Caco-2 (cell line): ENCODE measurements at regions not wholly inside any gene's neighbourhood (a gene's known extent, or its start where the extent isn't known, plus 50 kb on each side); places are given as distances from the start of the nearest gene placed in this dataset.

Source experiments
- BruUV-seq: library from RNA; stranded (reverse); fragments of 400-500 nt; replicated peaks from 2 replicates; lab custom pipeline; 2021; lab: Mats Ljungman, UMichigan
- CTCF ChIA-PET: fragments of 300-600 bp; sonication (Branson Sonifier 250); formaldehyde crosslinking; loops from one replicate; lab custom pipeline; 2022; ENCODE audit warnings: antibody characterized with exemption; lab: Charles Lee
- POLR2A ChIA-PET: fragments of 300-600 bp; sonication (Branson Sonifier 250); formaldehyde crosslinking; loops from one replicate; lab custom pipeline; 2022; ENCODE audit warnings: antibody characterized with exemption; lab: Charles Lee
- DNase-seq, 2 experiments: peaks; one replicate each; pipeline versions ENCODE4 v3.0.0 to v3.0.0-alpha.2; 2020 to 2022
- H3K27me3 ChIP-seq: replicated peaks from 2 replicates; pipeline ENCODE4 v1.6.0; 2011; ENCODE audit warnings: low read length; ENCODE audit not compliant: control insufficient read depth, insufficient read depth
- H3K36me3 ChIP-seq: 2 replicates; pipeline ENCODE4 v1.5.1; 2011; ENCODE audit warnings: low read length; ENCODE audit not compliant: control insufficient read depth, insufficient read depth
- H3K4me1 ChIP-seq: fragments of 250-450 bp; sonication (Bioruptor Pico); 2 replicates; pipeline ENCODE4 v1.5.1; 2020; ENCODE audit warnings: mild to moderate bottlenecking
- H3K4me3 ChIP-seq: 2 replicates; pipeline ENCODE4 v1.5.1; 2011; ENCODE audit warnings: low read depth, mild to moderate bottlenecking, control low read depth, low read length
- H3K9me3 ChIP-seq: fragments of 250-450 bp; sonication (Bioruptor Pico); 2 replicates; pipeline ENCODE4 v1.5.1; 2020; ENCODE audit warnings: mild to moderate bottlenecking, moderate library complexity
- H3K27ac Mint-ChIP-seq: one replicate; pipeline ENCODE4 v1.8.0; 2022; ENCODE audit warnings: mixed read lengths; ENCODE audit not compliant: unreplicated experiment
- H3K27me3 Mint-ChIP-seq: one replicate; pipeline ENCODE4 v1.8.0; 2022; ENCODE audit warnings: mixed read lengths; ENCODE audit not compliant: insufficient read depth, unreplicated experiment
- H3K36me3 Mint-ChIP-seq: one replicate; pipeline ENCODE4 v1.8.0; 2022; ENCODE audit warnings: mild to moderate bottlenecking, mixed read lengths; ENCODE audit not compliant: insufficient read depth, unreplicated experiment
- H3K4me1 Mint-ChIP-seq: one replicate; pipeline ENCODE4 v1.8.0; 2022; ENCODE audit warnings: low read depth, mixed read lengths; ENCODE audit not compliant: unreplicated experiment
- H3K4me3 Mint-ChIP-seq: one replicate; pipeline ENCODE4 v1.8.0; 2022; ENCODE audit warnings: mild to moderate bottlenecking, moderate library complexity, mixed read lengths; ENCODE audit not compliant: unreplicated experiment
- H3K9me3 Mint-ChIP-seq: one replicate; pipeline ENCODE4 v1.8.0; 2022; ENCODE audit warnings: mixed read lengths; ENCODE audit not compliant: unreplicated experiment
- intact Hi-C: fragments of 100-400 bp; cut with micrococcal nuclease; formaldehyde crosslinking; loops from one replicate; pipeline ENCODE4 v1.10.0; 2022; ENCODE audit not compliant: unreplicated experiment
- TF ChIP-seq, protein P1 (sequence below), 2 experiments: fragments of 200-600 bp in 1 of 2; IDR thresholded peaks; 1 replicate in 1 of 2; 2 replicates in 1 of 2; pipeline versions ENCODE4 v1.5.1 to v1.8.0; 2011 to 2022; ENCODE audit warnings: antibody characterized with exemption in 1 of 2, control low read depth in 1 of 2, inconsistent platforms in 1 of 2, low read depth in 1 of 2, low read length in 1 of 2, mild to moderate bottlenecking in 1 of 2, moderate library complexity in 1 of 2; ENCODE audit not compliant: insufficient read depth in 1 of 2, severe bottlenecking in 1 of 2, unreplicated experiment in 1 of 2

DNA sequence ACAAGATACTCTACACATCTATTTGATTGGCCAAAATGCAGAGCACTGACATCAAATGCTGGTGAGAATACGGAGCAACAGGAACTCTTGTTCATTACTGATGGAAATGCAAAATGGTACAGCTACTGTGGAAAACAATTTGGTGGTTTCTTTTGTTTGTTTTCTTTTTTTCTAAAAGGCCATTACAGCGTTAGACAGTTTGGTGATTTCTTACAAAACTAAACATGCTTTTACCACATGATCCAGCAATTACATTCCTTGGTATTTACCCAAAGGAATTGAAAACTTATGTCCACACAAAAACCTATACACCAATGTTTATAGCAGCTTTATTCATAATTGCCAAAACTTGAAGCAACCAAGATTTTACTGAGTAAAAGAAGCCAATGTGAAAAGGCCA, 66.4 kb upstream of the FBXO28 start:
- Mint-ChIP-seq H3K36me3 (no peaks in the 10 kb centered on the region), H3K9me3 (no peaks in the 10 kb centered on the region), H3K4me3 (no peak overlapping the region), H3K27ac (no peak overlapping the region), H3K27me3 (no peaks in the 10 kb centered on the region), H3K4me1 (peaks cover 5% of the 10 kb centered on the region)
- Histone ChIP-seq H3K27me3 (no peaks in the 10 kb centered on the region), H3K4me1 (no peaks in the 10 kb centered on the region), H3K36me3 (no peaks in the 10 kb centered on the region), H3K4me3 (no peak overlapping the region), H3K9me3 (no peaks in the 10 kb centered on the region)
- DNase-seq, result no peak
- TF ChIP-seq, protein P1, sequence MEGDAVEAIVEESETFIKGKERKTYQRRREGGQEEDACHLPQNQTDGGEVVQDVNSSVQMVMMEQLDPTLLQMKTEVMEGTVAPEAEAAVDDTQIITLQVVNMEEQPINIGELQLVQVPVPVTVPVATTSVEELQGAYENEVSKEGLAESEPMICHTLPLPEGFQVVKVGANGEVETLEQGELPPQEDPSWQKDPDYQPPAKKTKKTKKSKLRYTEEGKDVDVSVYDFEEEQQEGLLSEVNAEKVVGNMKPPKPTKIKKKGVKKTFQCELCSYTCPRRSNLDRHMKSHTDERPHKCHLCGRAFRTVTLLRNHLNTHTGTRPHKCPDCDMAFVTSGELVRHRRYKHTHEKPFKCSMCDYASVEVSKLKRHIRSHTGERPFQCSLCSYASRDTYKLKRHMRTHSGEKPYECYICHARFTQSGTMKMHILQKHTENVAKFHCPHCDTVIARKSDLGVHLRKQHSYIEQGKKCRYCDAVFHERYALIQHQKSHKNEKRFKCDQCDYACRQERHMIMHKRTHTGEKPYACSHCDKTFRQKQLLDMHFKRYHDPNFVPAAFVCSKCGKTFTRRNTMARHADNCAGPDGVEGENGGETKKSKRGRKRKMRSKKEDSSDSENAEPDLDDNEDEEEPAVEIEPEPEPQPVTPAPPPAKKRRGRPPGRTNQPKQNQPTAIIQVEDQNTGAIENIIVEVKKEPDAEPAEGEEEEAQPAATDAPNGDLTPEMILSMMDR (IDR thresholded peaks at IDR 0.05; ENCODE audit: insufficient read depth in 1 of 2, low read depth in 1 of 2, low read length in 1 of 2, severe bottlenecking in 1 of 2, unreplicated experiment in 1 of 2), result no peak
- intact Hi-C loops, result no loop called here
- CTCF ChIA-PET, result no interaction called here
- no TSS peak for BruUV-seq
- POLR2A ChIA-PET, result no interaction called here

DNA sequence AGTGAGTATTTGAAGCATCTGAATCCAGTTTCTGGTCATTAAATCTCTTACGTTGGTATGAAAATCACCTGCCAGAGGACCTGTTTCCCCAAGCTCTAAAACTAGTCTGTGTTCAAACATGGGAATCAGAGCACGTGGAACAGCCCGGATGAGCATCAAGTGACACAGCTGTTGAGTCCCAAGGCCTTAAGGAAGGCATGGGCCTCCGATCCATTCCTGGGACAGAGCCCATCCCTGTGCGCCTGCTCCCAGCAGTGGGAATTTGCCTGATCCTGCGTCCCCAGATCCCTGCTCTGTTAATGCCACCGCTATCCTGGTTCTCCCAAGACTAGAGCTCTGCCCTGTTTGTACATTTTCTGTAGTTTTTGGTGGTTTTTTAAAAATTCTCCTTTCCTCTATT, 68.4 kb upstream of the FBXO28 start:
- H3K36me3 Mint-ChIP-seq, result no peaks in the 10 kb centered on the region
- no peaks in the 10 kb centered on the region for H3K36me3 ChIP-seq
- no peak overlapping the region for H3K27ac Mint-ChIP-seq
- H3K27me3 ChIP-seq, result no peaks in the 10 kb centered on the region
- no TSS peak for BruUV-seq
- H3K9me3 ChIP-seq, result no peaks in the 10 kb centered on the region
- peaks cover 7% of the 10 kb centered on the region for H3K4me1 Mint-ChIP-seq
- intact Hi-C loops, result no loop called here
- no peaks in the 10 kb centered on the region for H3K4me1 ChIP-seq
- TF ChIP-seq, protein P1 (IDR thresholded peaks at IDR 0.05; ENCODE audit: insufficient read depth in 1 of 2, low read depth in 1 of 2, low read length in 1 of 2, severe bottlenecking in 1 of 2, unreplicated experiment in 1 of 2), result no peak
- ChIA-PET POLR2A (no interaction called here), CTCF (no interaction called here)
- no peak overlapping the region for H3K4me3 ChIP-seq
- DNase-seq, result no peak
- no peaks in the 10 kb centered on the region for H3K27me3 Mint-ChIP-seq
- H3K4me3 Mint-ChIP-seq, result no peak overlapping the region
- H3K9me3 Mint-ChIP-seq, result no peaks in the 10 kb centered on the region

DNA sequence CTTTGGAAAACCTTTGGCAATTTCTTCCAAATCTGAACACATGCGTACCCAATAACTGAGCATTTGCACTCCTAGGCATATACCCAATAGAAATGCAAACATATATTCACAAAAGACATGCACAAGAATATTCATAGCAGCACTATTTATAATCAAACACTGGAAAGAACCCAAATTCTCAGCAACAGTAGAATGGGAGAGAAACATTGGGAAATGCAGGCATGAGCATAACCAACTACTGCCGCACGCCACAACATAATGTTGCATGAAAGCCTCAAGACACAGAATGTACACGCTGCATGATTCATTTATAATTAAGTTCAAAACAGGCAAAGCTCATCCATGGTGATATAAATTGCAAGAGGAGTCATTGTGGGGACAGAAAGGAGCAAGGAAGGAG, 69.5 kb upstream of the FBXO28 start:
- no peak overlapping the region for H3K4me3 ChIP-seq
- H3K36me3 ChIP-seq, result no peaks in the 10 kb centered on the region
- no peaks in the 10 kb centered on the region for H3K36me3 Mint-ChIP-seq
- H3K4me1 Mint-ChIP-seq, result peaks cover 7% of the 10 kb centered on the region
- ChIA-PET CTCF (no interaction called here), POLR2A (no interaction called here)
- H3K27me3 ChIP-seq, result no peaks in the 10 kb centered on the region
- TF ChIP-seq, protein P1 (IDR thresholded peaks at IDR 0.05; ENCODE audit: insufficient read depth in 1 of 2, low read depth in 1 of 2, low read length in 1 of 2, severe bottlenecking in 1 of 2, unreplicated experiment in 1 of 2), result no peak
- no peak overlapping the region for H3K4me3 Mint-ChIP-seq
- H3K9me3 ChIP-seq, result no peaks in the 10 kb centered on the region
- intact Hi-C loops, result no loop called here
- no peaks in the 10 kb centered on the region for H3K27me3 Mint-ChIP-seq
- DNase-seq, result no peak
- BruUV-seq, result no TSS peak
- no peaks in the 10 kb centered on the region for H3K4me1 ChIP-seq
- no peak overlapping the region for H3K27ac Mint-ChIP-seq
- no peaks in the 10 kb centered on the region for H3K9me3 Mint-ChIP-seq
